HepG2 (cell line): ENCODE measurements at regions not wholly inside any gene's neighbourhood (a gene's known extent, or its start where the extent isn't known, plus 50 kb on each side); places are given as distances from the start of the nearest gene placed in this dataset.

ENCODE experiments used
- ATAC-seq: fragments of 200-7000 bp; cut with Tn5 transposase; 3 replicates; pipeline ENCODE4 v1.9.1; 2020; ENCODE audit warnings: mild to moderate bottlenecking, moderate library complexity
- BruUV-seq: library from RNA; stranded (reverse); fragments of 400-500 nt; replicated peaks from 2 replicates; lab custom pipeline; 2021; lab: Mats Ljungman, UMichigan
- CTCF ChIA-PET: fragments of 300-600 bp; formaldehyde crosslinking; extraction: SDS; loops from one replicate; lab custom pipeline; 2021; ENCODE audit warnings: low total read pairs, inconsistent platforms, low intra/inter-chr PET ratio; lab: Yijun Ruan, JAX
- POLR2A ChIA-PET: fragments of 350-600 bp; sonication (Branson Sonifier 250); formaldehyde crosslinking; loops from one replicate; lab custom pipeline; 2020; ENCODE audit warnings: antibody characterized with exemption, inconsistent platforms; lab: Yijun Ruan, JAX
- DNase-seq: peaks from one replicate; pipeline ENCODE4 v3.0.0-alpha.2; 2015; ENCODE audit warnings: low spot score
- FAIRE-seq: peaks from 3 replicates; lab custom pipeline; 2011; peaks lifted over from hg19 to GRCh38; lab: Jason Lieb, UNC
- H2AFZ ChIP-seq: one replicate; pipeline ENCODE4 v1.6.1; 2011; ENCODE audit warnings: low read length, inconsistent platforms
- H3K27ac ChIP-seq: fragments of 300-600 bp; 3 replicates; pipeline ENCODE4 v1.8.0; 2011; ENCODE audit warnings: mixed run types, mild to moderate bottlenecking, mixed read lengths, low read length, inconsistent platforms; ENCODE audit not compliant: insufficient read depth; ENCODE audit errors: extremely low read length
- H3K27me3 ChIP-seq, 2 experiments: fragments of 200-600 bp in 1 of 2; 2 replicates in 1 of 2; 3 replicates in 1 of 2; pipeline versions ENCODE4 v1.6.0 to v1.8.0; 2011; ENCODE audit warnings: low read length in 2 of 2, mild to moderate bottlenecking in 2 of 2, moderate library complexity in 2 of 2, inconsistent platforms in 1 of 2; ENCODE audit not compliant: insufficient read depth in 2 of 2, control insufficient read depth in 1 of 2
- H3K36me3 ChIP-seq, 2 experiments: fragments of 200-600 bp in 1 of 2; replicated peaks in 1 of 2; 2 replicates in 1 of 2; 3 replicates in 1 of 2; pipeline versions ENCODE4 v1.5.1 to v1.8.0; 2011; ENCODE audit warnings: low read length in 2 of 2, inconsistent platforms in 1 of 2; ENCODE audit not compliant: insufficient read depth in 2 of 2, control insufficient read depth in 1 of 2
- H3K4me1 ChIP-seq: 2 replicates; pipeline ENCODE4 v1.5.1; 2012; ENCODE audit warnings: low read length, inconsistent platforms; ENCODE audit not compliant: insufficient read depth
- H3K4me2 ChIP-seq: 2 replicates; pipeline ENCODE4 v1.6.0; 2011; ENCODE audit warnings: low read depth, low read length, inconsistent platforms
- H3K4me3 ChIP-seq, 3 experiments: fragments of 200-600 bp in 1 of 3; sonication (generic), shearing (Covaris generic) in 1 of 3; replicated peaks in 1 of 3; 2 replicates each; pipeline ENCODE4 v1.5.1; 2011 to 2016; ENCODE audit warnings: low read length in 3 of 3, inconsistent platforms in 2 of 3, low read depth in 2 of 3, mild to moderate bottlenecking in 2 of 3, control low read depth in 1 of 3, mixed read lengths in 1 of 3; ENCODE audit not compliant: insufficient read depth in 1 of 3
- H3K79me2 ChIP-seq: one replicate; pipeline ENCODE4 v1.6.1; 2011; ENCODE audit warnings: low read length, inconsistent platforms; ENCODE audit not compliant: insufficient read depth
- H3K9ac ChIP-seq: 2 replicates; pipeline ENCODE4 v1.6.0; 2011; ENCODE audit warnings: mild to moderate bottlenecking, low read depth, low read length, inconsistent platforms; ENCODE audit not compliant: insufficient read depth
- H3K9me3 ChIP-seq: 2 replicates; pipeline ENCODE4 v1.5.1; 2012; ENCODE audit warnings: mild to moderate bottlenecking, low read length
- H4K20me1 ChIP-seq: 2 replicates; pipeline ENCODE4 v1.6.0; 2011; ENCODE audit warnings: inconsistent platforms, mild to moderate bottlenecking, low read length, moderate library complexity; ENCODE audit not compliant: insufficient read depth
- ARID5B ChIP-seq: IDR thresholded peaks from 2 replicates; pipeline ENCODE4 v1.4.0; 2020; ENCODE audit warnings: mild to moderate bottlenecking, missing genetic modification reagents
- CBFB ChIP-seq: sonication (generic); formaldehyde crosslinking; IDR thresholded peaks from 2 replicates; pipeline ENCODE4 v1.4.0; 2020; ENCODE audit warnings: missing genetic modification reagents
- EEA1 ChIP-seq: sonication (generic); formaldehyde crosslinking; IDR thresholded peaks from 2 replicates; pipeline ENCODE4 v1.5.1; 2020; ENCODE audit warnings: mild to moderate bottlenecking, missing genetic modification reagents, borderline replicate concordance
- ELF3 ChIP-seq: IDR thresholded peaks from 2 replicates; pipeline ENCODE4 v1.6.1; 2016; ENCODE audit warnings: missing genetic modification reagents, missing compliant biosample characterization
- FOXP1 ChIP-seq, 2 experiments: fragments of 450-650 bp in 1 of 2; IDR thresholded peaks; 2 replicates each; pipeline ENCODE4 v1.6.1; 2017 to 2018; ENCODE audit warnings: antibody characterized with exemption in 1 of 2
- GPN1 ChIP-seq: sonication (generic); formaldehyde crosslinking; IDR thresholded peaks from 2 replicates; pipeline ENCODE4 v1.5.1; 2020; ENCODE audit warnings: missing genetic modification reagents, borderline replicate concordance
- HDAC1 ChIP-seq: sonication (generic); formaldehyde crosslinking; IDR thresholded peaks from 2 replicates; pipeline ENCODE4 v1.5.1; 2020; ENCODE audit warnings: mild to moderate bottlenecking, missing genetic modification reagents
- SOX6 ChIP-seq, 2 experiments: fragments of 450-650 bp in 1 of 2; sonication (generic) in 1 of 2; formaldehyde crosslinking in 1 of 2; IDR thresholded peaks; 2 replicates each; pipeline versions ENCODE4 v1.4.0 to v1.6.1; 2017 to 2020; ENCODE audit warnings: antibody characterized with exemption in 1 of 2, mild to moderate bottlenecking in 1 of 2, missing genetic modification reagents in 1 of 2
- ZNF292 ChIP-seq: sonication (generic); formaldehyde crosslinking; IDR thresholded peaks from 2 replicates; pipeline ENCODE4 v1.8.1; 2022; ENCODE audit warnings: mild to moderate bottlenecking, low read depth, missing genetic modification reagents, borderline replicate concordance
- ZNF33A ChIP-seq: sonication (generic); formaldehyde crosslinking; IDR thresholded peaks from 2 replicates; pipeline ENCODE4 v1.5.1; 2020; ENCODE audit warnings: missing genetic modification reagents, mild to moderate bottlenecking, moderate library complexity, borderline replicate concordance
- ZNF576 ChIP-seq: sonication (generic); formaldehyde crosslinking; IDR thresholded peaks from 2 replicates; pipeline ENCODE4 v1.4.0; 2020; ENCODE audit warnings: mild to moderate bottlenecking, missing genetic modification reagents
- WGBS: methylation state at CpG from one replicate; pipeline ENCODE4 v1.1.6; 2017; ENCODE audit warnings: low lambda C conversion rate; 5-methylcytosine and 5-hydroxymethylcytosine counted together
- in situ Hi-C: cut with HindIII; loops from 2 replicates; pipeline ENCODE4 v1.10.0; 2017; ENCODE audit warnings: low pct_unique_long_range_greater_than_20kb; ENCODE audit not compliant: extremely low pct_ligation_motif_present
- intact Hi-C: fragments of 100-400 bp; cut with micrococcal nuclease; formaldehyde crosslinking; loops from one replicate; pipeline ENCODE4 v1.10.0; 2022; ENCODE audit not compliant: unreplicated experiment
- TF ChIP-seq, protein P1 (sequence below): sonication (generic); formaldehyde crosslinking; IDR thresholded peaks from 2 replicates; pipeline ENCODE4 v1.4.0; 2020; ENCODE audit warnings: mild to moderate bottlenecking, missing genetic modification reagents

GRCh38 chrX:141989815-141990214 is 86.1 kb downstream of the MAGEC1 start:
- no peaks in the 10 kb centered on the region for H3K27me3 ChIP-seq
- DNase-seq, result no peak
- TF ChIP-seq GPN1 (no peak), ZNF292 (CRISPR knock-in tag) (no peak), EEA1 (CRISPR knock-in tag) (no peak), ARID5B (CRISPR knock-in tag) (no peak), HDAC1 (CRISPR knock-in tag) (no peak)
- H3K4me2 ChIP-seq, result no peak overlapping the region
- H4K20me1 ChIP-seq, result no peaks in the 10 kb centered on the region
- no peak overlapping the region for H3K9ac ChIP-seq
- POLR2A ChIA-PET, result no interaction called here
- no peak for ATAC-seq
- CTCF ChIA-PET, result no interaction called here
- H3K27ac ChIP-seq, result no peak overlapping the region
- intact Hi-C loops, result no loop called here
- no peak overlapping the region for H2AFZ ChIP-seq
- no peaks in the 10 kb centered on the region for H3K36me3 ChIP-seq
- no peak overlapping the region for H3K4me3 ChIP-seq
- H3K79me2 ChIP-seq, result no peaks in the 10 kb centered on the region
- no TSS peak for BruUV-seq
- in situ Hi-C loops, result no loop called here
- no peak for FAIRE-seq
- no peaks in the 10 kb centered on the region for H3K4me1 ChIP-seq
- WGBS, result 3% methylated on average over 5 of the region's 5 CpGs
- peaks cover 53% of the 10 kb centered on the region for H3K9me3 ChIP-seq

GRCh38 chrX:141989134-141989533 is 85.4 kb downstream of the MAGEC1 start:
- Histone ChIP-seq H3K27ac (no peak overlapping the region), H3K27me3 (no peaks in the 10 kb centered on the region), H3K79me2 (no peaks in the 10 kb centered on the region), H4K20me1 (no peaks in the 10 kb centered on the region), H2AFZ (no peak overlapping the region), H3K4me1 (no peaks in the 10 kb centered on the region), H3K36me3 (no peaks in the 10 kb centered on the region), H3K4me3 (no peak overlapping the region), H3K9me3 (peaks cover 51% of the 10 kb centered on the region), H3K9ac (no peak overlapping the region), H3K4me2 (no peak overlapping the region)
- intact Hi-C loops, result no loop called here
- TF ChIP-seq ZNF576 (CRISPR knock-in tag), result no peak
- no peak for TF ChIP-seq FOXP1 (IDR thresholded peaks at IDR 0.05)
- TF ChIP-seq FOXP1 (CRISPR knock-in tag; IDR thresholded peaks at IDR 0.05), result no peak
- TF ChIP-seq CBFB, result no peak
- no peak for TF ChIP-seq ZNF33A (CRISPR knock-in tag)
- no peak for TF ChIP-seq ELF3 (CRISPR knock-in tag)
- no peak for TF ChIP-seq SOX6 (IDR thresholded peaks at IDR 0.05)
- no peak for TF ChIP-seq SOX6 (CRISPR knock-in tag; IDR thresholded peaks at IDR 0.05)
- TF ChIP-seq, protein P1, sequence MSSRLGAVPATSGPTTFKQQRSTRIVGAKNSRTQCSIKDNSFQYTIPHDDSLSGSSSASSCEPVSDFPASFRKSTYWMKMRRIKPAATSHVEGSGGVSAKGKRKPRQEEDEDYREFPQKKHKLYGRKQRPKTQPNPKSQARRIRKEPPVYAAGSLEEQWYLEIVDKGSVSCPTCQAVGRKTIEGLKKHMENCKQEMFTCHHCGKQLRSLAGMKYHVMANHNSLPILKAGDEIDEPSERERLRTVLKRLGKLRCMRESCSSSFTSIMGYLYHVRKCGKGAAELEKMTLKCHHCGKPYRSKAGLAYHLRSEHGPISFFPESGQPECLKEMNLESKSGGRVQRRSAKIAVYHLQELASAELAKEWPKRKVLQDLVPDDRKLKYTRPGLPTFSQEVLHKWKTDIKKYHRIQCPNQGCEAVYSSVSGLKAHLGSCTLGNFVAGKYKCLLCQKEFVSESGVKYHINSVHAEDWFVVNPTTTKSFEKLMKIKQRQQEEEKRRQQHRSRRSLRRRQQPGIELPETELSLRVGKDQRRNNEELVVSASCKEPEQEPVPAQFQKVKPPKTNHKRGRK, result no peak
- POLR2A ChIA-PET, result no interaction called here
- in situ Hi-C loops, result no loop called here
- WGBS, result 0% methylated on average over 1 of the region's 1 CpG
- no TSS peak for BruUV-seq
- no peak for ATAC-seq
- CTCF ChIA-PET, result no interaction called here
- FAIRE-seq, result no peak
- DNase-seq, result no peak
